ENCODE measurements at regions not wholly inside any gene's neighbourhood (a gene's known extent, or its start where the extent isn't known, plus 50 kb on each side); places are given as distances from the start of the nearest gene placed in this dataset.

GRCh38 chr14:71338153-71338552, 430.9 kb downstream of the PCNX1 start:
- Histone ChIP-seq H3K27ac (no peak overlapping the region), H3K4me3 (no peak overlapping the region), H3K9me3 (no peaks in the 10 kb centered on the region), H3K36me3 (no peaks in the 10 kb centered on the region), H3K27me3 (no peaks in the 10 kb centered on the region), H3K4me1 (no peaks in the 10 kb centered on the region)
- intact Hi-C loops (cut with DNase I; ENCODE audit: low total_unique reads) = no loop called here
- DNase-seq = no peak
- no peak for TF ChIP-seq POLR2A (IDR thresholded peaks at IDR 0.05)
- no peak for TF ChIP-seq CTCF (IDR thresholded peaks at IDR 0.05)

GRCh38 chr14:71339650-71340415, 432.6 kb downstream of the PCNX1 start:
- Histone ChIP-seq H3K27ac (no peak overlapping the region), H3K36me3 (no peaks in the 10 kb centered on the region), H3K27me3 (no peaks in the 10 kb centered on the region), H3K4me3 (no peak overlapping the region), H3K9me3 (no peaks in the 10 kb centered on the region), H3K4me1 (no peaks in the 10 kb centered on the region)
- intact Hi-C loops (cut with DNase I; ENCODE audit: low total_unique reads) = no loop called here
- no peak for TF ChIP-seq POLR2A (IDR thresholded peaks at IDR 0.05)
- DNase-seq = no peak

GRCh38 chr14:71341156-71341555, 433.9 kb downstream of the PCNX1 start:
- intact Hi-C loops (cut with DNase I; ENCODE audit: low total_unique reads) = no loop called here
- Histone ChIP-seq H3K4me1 (no peaks in the 10 kb centered on the region), H3K27me3 (no peaks in the 10 kb centered on the region), H3K9me3 (no peaks in the 10 kb centered on the region), H3K27ac (no peak overlapping the region), H3K4me3 (no peak overlapping the region), H3K36me3 (no peaks in the 10 kb centered on the region)
- DNase-seq = no peak
- TF ChIP-seq CTCF (IDR thresholded peaks at IDR 0.05) (no peak), POLR2A (IDR thresholded peaks at IDR 0.05) (no peak)

- intact Hi-C loops (cut with DNase I; ENCODE audit: low total_unique reads) = no loop called here
- H3K36me3 ChIP-seq = no peaks in the 10 kb centered on the region
- no peaks in the 10 kb centered on the region for H3K9me3 ChIP-seq
- H3K4me3 ChIP-seq = no peak overlapping the region
- H3K4me1 ChIP-seq = no peaks in the 10 kb centered on the region
- no peak for TF ChIP-seq POLR2A (IDR thresholded peaks at IDR 0.05)
- no peak for TF ChIP-seq CTCF (IDR thresholded peaks at IDR 0.05)
- H3K27me3 ChIP-seq = no peaks in the 10 kb centered on the region
- H3K27ac ChIP-seq = no peak overlapping the region
- DNase-seq = no peak
Observed at GRCh38 chr14:71343724-71344123, 436.5 kb downstream of the PCNX1 start.

GRCh38 chr14:71344506-71344905, 437.2 kb downstream of the PCNX1 start:
- intact Hi-C loops (cut with DNase I; ENCODE audit: low total_unique reads) = no loop called here
- TF ChIP-seq POLR2A (IDR thresholded peaks at IDR 0.05) (no peak), CTCF (IDR thresholded peaks at IDR 0.05) (no peak)

More at GRCh38 chr14:71344506-71344905, 437.2 kb downstream of the PCNX1 start:
- DNase-seq = no peak
- H3K4me3 ChIP-seq = no peak overlapping the region
- H3K9me3 ChIP-seq = no peaks in the 10 kb centered on the region
- H3K4me1 ChIP-seq = no peaks in the 10 kb centered on the region
- H3K27me3 ChIP-seq = no peaks in the 10 kb centered on the region
- no peaks in the 10 kb centered on the region for H3K36me3 ChIP-seq
- no peak overlapping the region for H3K27ac ChIP-seq

Measured in uterus (tissue), 3 donors.